Loucy (cell line): ENCODE measurements at regions not wholly inside any gene's neighbourhood (a gene's known extent, or its start where the extent isn't known, plus 50 kb on each side); places are given as distances from the start of the nearest gene placed in this dataset.

Experiments
- H2AFZ ChIP-seq: fragments of 200-600 bp; sonication (generic); 2 replicates; pipeline ENCODE4 v1.6.0; 2016; ENCODE audit warnings: antibody characterized with exemption, mild to moderate bottlenecking, low read length, moderate library complexity
- H3F3A ChIP-seq: fragments of 200-600 bp; 2 replicates; pipeline ENCODE4 v1.6.0; 2016; ENCODE audit warnings: antibody characterized with exemption, low read depth, mild to moderate bottlenecking
- H3K27me3 ChIP-seq: fragments of 200-600 bp; sonication (generic); 2 replicates; pipeline ENCODE4 v1.6.1; 2014; ENCODE audit warnings: low read length, mild to moderate bottlenecking; ENCODE audit not compliant: insufficient read depth, poor library complexity, severe bottlenecking
- H3K36me3 ChIP-seq: fragments of 200-600 bp; sonication (generic); 2 replicates; pipeline ENCODE4 v1.6.1; 2016; ENCODE audit warnings: low read length; ENCODE audit not compliant: insufficient read depth
- H3K4me1 ChIP-seq: fragments of 200-600 bp; sonication (generic); 2 replicates; pipeline ENCODE4 v1.5.1; 2014; ENCODE audit warnings: low read length, mild to moderate bottlenecking; ENCODE audit not compliant: insufficient read depth, poor library complexity, severe bottlenecking
- H3K4me2 ChIP-seq: fragments of 200-600 bp; sonication (generic); 2 replicates; pipeline ENCODE4 v1.6.0; 2014; ENCODE audit warnings: antibody characterized with exemption, low read length, low read depth, mild to moderate bottlenecking; ENCODE audit not compliant: poor library complexity, severe bottlenecking
- H3K4me3 ChIP-seq: fragments of 200-600 bp; sonication (generic); 2 replicates; pipeline ENCODE4 v1.5.1; 2014; ENCODE audit warnings: low read length, mild to moderate bottlenecking, mixed read lengths; ENCODE audit not compliant: poor library complexity, severe bottlenecking
- H3K79me2 ChIP-seq: fragments of 200-600 bp; sonication (generic); 2 replicates; pipeline ENCODE4 v1.6.1; 2014; ENCODE audit warnings: low read length; ENCODE audit not compliant: insufficient read depth
- H3K9ac ChIP-seq: fragments of 200-600 bp; sonication (generic); 2 replicates; pipeline ENCODE4 v1.6.0; 2014; ENCODE audit warnings: mild to moderate bottlenecking, low read depth, low read length, moderate library complexity; ENCODE audit not compliant: poor library complexity, severe bottlenecking
- H3K9me2 ChIP-seq: fragments of 200-600 bp; sonication (generic); replicated peaks from 2 replicates; pipeline ENCODE4 v1.6.1; 2016; ENCODE audit warnings: low read depth, low read length, mixed read lengths
- H3K9me3 ChIP-seq: fragments of 200-600 bp; sonication (generic); 2 replicates; pipeline ENCODE4 v1.6.1; 2014; ENCODE audit warnings: mild to moderate bottlenecking, antibody characterized with exemption, low read length, low read depth; ENCODE audit not compliant: insufficient read depth
- H4K20me1 ChIP-seq: fragments of 200-600 bp; sonication (generic); 2 replicates; pipeline ENCODE4 v1.6.0; 2014; ENCODE audit warnings: antibody characterized with exemption, low read length, mild to moderate bottlenecking; ENCODE audit not compliant: insufficient read depth, poor library complexity, severe bottlenecking
- CTCF ChIP-seq: fragments of 200-600 bp; sonication (generic); conservative IDR thresholded peaks from 2 replicates; pipeline ENCODE4 v1.5.1; 2014; ENCODE audit warnings: mild to moderate bottlenecking, antibody characterized with exemption, low read length
- EZH2phosphoT487 ChIP-seq: fragments of 200-600 bp; IDR thresholded peaks from 2 replicates; pipeline ENCODE4 v1.6.1; 2018; ENCODE audit warnings: antibody characterized with exemption, mild to moderate bottlenecking, moderate library complexity, borderline replicate concordance

DNA sequence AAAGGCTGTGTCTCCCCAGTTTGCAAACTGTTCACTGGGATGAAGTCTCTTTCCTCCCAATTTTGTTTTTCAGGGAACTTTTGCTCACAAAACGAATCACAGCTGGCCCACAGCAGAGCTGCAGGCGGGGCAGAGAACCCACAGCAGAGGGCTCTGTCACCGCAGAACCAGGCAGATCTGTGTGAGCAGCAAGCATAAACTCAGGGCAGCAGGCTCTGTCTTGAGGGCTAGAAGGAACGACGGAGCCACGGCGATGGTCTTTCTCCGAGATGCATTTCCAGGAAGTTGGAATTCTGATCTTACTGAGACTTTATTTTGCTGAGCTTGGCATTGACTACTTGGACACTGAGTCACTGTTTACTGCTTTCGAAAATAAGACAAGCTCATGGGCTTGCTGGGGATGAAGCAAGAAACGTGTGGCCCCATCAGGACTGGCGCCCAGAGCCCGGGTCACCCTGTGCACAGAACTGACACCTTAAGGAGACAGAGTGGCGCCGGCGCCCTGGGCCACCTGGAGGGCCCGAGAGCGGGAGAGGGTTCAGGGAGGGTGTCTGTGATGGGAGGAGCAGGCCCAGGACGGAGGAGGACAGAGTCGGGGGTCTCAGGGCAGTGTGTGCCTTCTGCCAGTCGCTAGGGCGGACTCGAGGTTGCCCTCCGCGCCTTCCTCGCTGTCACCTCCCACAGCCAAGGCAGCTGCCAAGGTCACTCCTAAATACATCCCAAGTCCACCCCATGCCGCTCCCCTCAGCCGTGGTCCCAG is 106.3 kb upstream of the NXT1 start:
- Histone ChIP-seq H4K20me1 (no peaks in the 10 kb centered on the region), H3K79me2 (no peaks in the 10 kb centered on the region), H3K27me3 (no peaks in the 10 kb centered on the region), H3K36me3 (no peaks in the 10 kb centered on the region), H3K9me2 (no peaks in the 10 kb centered on the region), H3F3A (no peaks in the 10 kb centered on the region), H2AFZ (no peak overlapping the region), H3K9ac (no peak overlapping the region), H3K4me1 (no peaks in the 10 kb centered on the region), H3K4me2 (no peak overlapping the region), H3K4me3 (no peak overlapping the region), H3K9me3 (no peaks in the 10 kb centered on the region)
- TF ChIP-seq CTCF (no peak), EZH2phosphoT487 (no peak)

GRCh38 chr20:23243791-23244155 is 106.8 kb upstream of the NXT1 start:
- no peaks in the 10 kb centered on the region for H3K27me3 ChIP-seq
- H3F3A ChIP-seq = no peaks in the 10 kb centered on the region
- H3K4me1 ChIP-seq = no peaks in the 10 kb centered on the region
- no peak overlapping the region for H3K9ac ChIP-seq
- H2AFZ ChIP-seq = no peak overlapping the region
- no peaks in the 10 kb centered on the region for H3K9me3 ChIP-seq
- H3K79me2 ChIP-seq = no peaks in the 10 kb centered on the region
- TF ChIP-seq CTCF (no peak), EZH2phosphoT487 (no peak)
- H3K36me3 ChIP-seq = no peaks in the 10 kb centered on the region
- H3K9me2 ChIP-seq = no peaks in the 10 kb centered on the region
- H3K4me2 ChIP-seq = no peak overlapping the region
- H3K4me3 ChIP-seq = no peak overlapping the region
- H4K20me1 ChIP-seq = no peaks in the 10 kb centered on the region

GRCh38 chr20:23242556-23243180 is 107.9 kb upstream of the NXT1 start:
- Histone ChIP-seq H4K20me1 (no peaks in the 10 kb centered on the region), H3K4me2 (no peak overlapping the region), H3K79me2 (no peaks in the 10 kb centered on the region), H2AFZ (no peak overlapping the region), H3K9ac (no peak overlapping the region), H3K9me2 (no peaks in the 10 kb centered on the region), H3F3A (no peaks in the 10 kb centered on the region), H3K36me3 (no peaks in the 10 kb centered on the region), H3K9me3 (no peaks in the 10 kb centered on the region), H3K4me3 (no peak overlapping the region), H3K27me3 (no peaks in the 10 kb centered on the region), H3K4me1 (no peaks in the 10 kb centered on the region)
- TF ChIP-seq EZH2phosphoT487 (no peak), CTCF (no peak)
